Trophoblast cell (in vitro differentiated cells and primary cell): ENCODE measurements at regions not wholly inside any gene's neighbourhood (a gene's known extent, or its start where the extent isn't known, plus 50 kb on each side); places are given as distances from the start of the nearest gene placed in this dataset.
A peak's percentile ranks its signal among the peaks of the same experiment; 100 is the strongest.

ENCODE experiments used
- DNase-seq, 2 donors: peaks; one replicate each; pipeline ENCODE4 v3.0.0-alpha.2; 2016
- H2AFZ ChIP-seq: 2 replicates; pipeline ENCODE4 v1.6.1; 2013; ENCODE audit warnings: low read length, moderate library complexity, mild to moderate bottlenecking; ENCODE audit not compliant: insufficient read depth, poor library complexity
- H2AK5ac ChIP-seq: 2 replicates; pipeline ENCODE4 v1.6.1; 2013; ENCODE audit warnings: mild to moderate bottlenecking, low read length
- H2BK120ac ChIP-seq: 2 replicates; pipeline ENCODE4 v1.6.1; 2013; ENCODE audit warnings: low read length, mild to moderate bottlenecking, moderate library complexity; ENCODE audit not compliant: insufficient read depth, poor library complexity
- H2BK12ac ChIP-seq: 2 replicates; pipeline ENCODE4 v1.6.1; 2013; ENCODE audit warnings: mild to moderate bottlenecking, low read length, moderate library complexity
- H2BK5ac ChIP-seq: 2 replicates; pipeline ENCODE4 v1.6.1; 2013; ENCODE audit warnings: low read length, low read depth, moderate library complexity, mild to moderate bottlenecking; ENCODE audit not compliant: poor library complexity
- H3K14ac ChIP-seq: 2 replicates; pipeline ENCODE4 v1.6.1; 2013; ENCODE audit warnings: mild to moderate bottlenecking, low read length
- H3K18ac ChIP-seq: 2 replicates; pipeline ENCODE4 v1.6.1; 2013; ENCODE audit warnings: mild to moderate bottlenecking, low read length
- H3K23ac ChIP-seq: 2 replicates; pipeline ENCODE4 v1.6.1; 2013; ENCODE audit warnings: low read length
- H3K27ac ChIP-seq: 2 replicates; pipeline ENCODE4 v1.5.1; 2013; ENCODE audit warnings: low read depth, mild to moderate bottlenecking, inconsistent platforms, low read length, moderate library complexity
- H3K27me3 ChIP-seq: 2 replicates; pipeline ENCODE4 v1.6.1; 2013; ENCODE audit warnings: inconsistent platforms, mild to moderate bottlenecking, low read length, moderate library complexity; ENCODE audit not compliant: insufficient read depth
- H3K36me3 ChIP-seq, 2 experiments: 1 replicate in 1 of 2; 2 replicates in 1 of 2; pipeline ENCODE4 v1.6.1; 2013; ENCODE audit warnings: low read length in 2 of 2, mild to moderate bottlenecking in 2 of 2, moderate library complexity in 1 of 2; ENCODE audit not compliant: insufficient read depth in 2 of 2, control insufficient read depth in 1 of 2
- H3K4ac ChIP-seq: 2 replicates; pipeline ENCODE4 v1.6.1; 2013; ENCODE audit warnings: low read depth, mild to moderate bottlenecking, low read length, moderate library complexity
- H3K4me1 ChIP-seq, 2 experiments: 1 replicate in 1 of 2; 2 replicates in 1 of 2; pipeline ENCODE4 v1.6.1; 2013; ENCODE audit warnings: low read length in 2 of 2, mild to moderate bottlenecking in 2 of 2, moderate library complexity in 1 of 2; ENCODE audit not compliant: insufficient read depth in 2 of 2, control insufficient read depth in 1 of 2
- H3K4me2 ChIP-seq: 2 replicates; pipeline ENCODE4 v1.6.1; 2013; ENCODE audit warnings: inconsistent platforms, mild to moderate bottlenecking, low read length, moderate library complexity
- H3K4me3 ChIP-seq: 2 replicates; pipeline ENCODE4 v1.5.1; 2013; ENCODE audit warnings: mild to moderate bottlenecking, low read depth, low read length, inconsistent platforms
- H3K79me1 ChIP-seq: one replicate; pipeline ENCODE4 v1.6.1; 2013; ENCODE audit warnings: low read length
- H3K79me2 ChIP-seq: 2 replicates; pipeline ENCODE4 v1.6.1; 2013; ENCODE audit warnings: low read length, mild to moderate bottlenecking; ENCODE audit not compliant: control insufficient read depth, insufficient read depth, poor library complexity
- H3K9ac ChIP-seq: 2 replicates; pipeline ENCODE4 v1.6.1; 2013; ENCODE audit warnings: mild to moderate bottlenecking, low read length
- H3K9me3 ChIP-seq: 2 replicates; pipeline ENCODE4 v1.6.1; 2013; ENCODE audit warnings: low read depth, mild to moderate bottlenecking, control low read depth, inconsistent platforms, low read length; ENCODE audit not compliant: insufficient read depth
- H4K12ac ChIP-seq: 2 replicates; pipeline ENCODE4 v1.6.1; 2013; ENCODE audit warnings: low read depth, mild to moderate bottlenecking, low read length, moderate library complexity
- H4K8ac ChIP-seq: 2 replicates; pipeline ENCODE4 v1.6.1; 2013; ENCODE audit warnings: low read depth, mild to moderate bottlenecking, low read length, moderate library complexity
- H4K91ac ChIP-seq: one replicate; pipeline ENCODE4 v1.6.1; 2013; ENCODE audit warnings: low read depth, mild to moderate bottlenecking, low read length, moderate library complexity
- WGBS: extraction: QIAGEN DNeasy Blood & Tissue Kit; methylation state at CpG from one replicate; pipeline ENCODE4 v1.1.7; 2013; ENCODE audit warnings: missing lambda C conversion rate; ENCODE audit not compliant: insufficient read length, insufficient coverage; ENCODE audit errors: extremely low coverage; 5-methylcytosine and 5-hydroxymethylcytosine counted together

- no peaks in the 10 kb centered on the region for H3K79me1 ChIP-seq
- no CpG with 5 or more reads among the region's 3 CpGs for WGBS
- H3K27me3 ChIP-seq: no peaks in the 10 kb centered on the region
- no peak overlapping the region for H3K9ac ChIP-seq
- H2BK12ac ChIP-seq: no peak overlapping the region
- H2AK5ac ChIP-seq: no peak overlapping the region
- no peak overlapping the region for H2BK5ac ChIP-seq
- no peak overlapping the region for H3K4me3 ChIP-seq
- DNase-seq: no peak
- no peaks in the 10 kb centered on the region for H3K79me2 ChIP-seq
- no peak overlapping the region for H2AFZ ChIP-seq
- no peak overlapping the region for H4K12ac ChIP-seq
- H2BK120ac ChIP-seq: no peak overlapping the region
- H3K4ac ChIP-seq: no peak overlapping the region
- H3K4me1 ChIP-seq: no peaks in the 10 kb centered on the region
- H3K18ac ChIP-seq: no peak overlapping the region
- H4K8ac ChIP-seq: no peak overlapping the region
- H3K14ac ChIP-seq: no peak overlapping the region
- H3K36me3 ChIP-seq: no peaks in the 10 kb centered on the region
- no peaks in the 10 kb centered on the region for H3K9me3 ChIP-seq
- no peak overlapping the region for H4K91ac ChIP-seq
- no peak overlapping the region for H3K27ac ChIP-seq
- no peak overlapping the region for H3K4me2 ChIP-seq
- no peak overlapping the region for H3K23ac ChIP-seq
Observed at GRCh38 chr3:150041877-150042276, 71.2 kb upstream of the PFN2 start.

- Histone ChIP-seq H3K4me1 (no peaks in the 10 kb centered on the region), H3K79me2 (no peaks in the 10 kb centered on the region), H3K79me1 (no peaks in the 10 kb centered on the region), H3K27me3 (no peaks in the 10 kb centered on the region), H4K12ac (no peak overlapping the region), H3K23ac (no peak overlapping the region), H3K9me3 (no peaks in the 10 kb centered on the region), H2BK5ac (no peak overlapping the region), H2AFZ (no peak overlapping the region), H3K9ac (no peak overlapping the region), H4K8ac (no peak overlapping the region), H3K4ac (no peak overlapping the region), H3K4me2 (no peak overlapping the region), H2BK120ac (no peak overlapping the region), H2BK12ac (no peak overlapping the region), H3K27ac (no peak overlapping the region), H3K36me3 (no peaks in the 10 kb centered on the region), H2AK5ac (no peak overlapping the region), H3K18ac (no peak overlapping the region), H3K14ac (no peak overlapping the region), H3K4me3 (no peak overlapping the region), H4K91ac (no peak overlapping the region)
- WGBS: no CpG with 5 or more reads among the region's 4 CpGs
- DNase-seq: no peak
Observed at GRCh38 chr3:150040097-150040496, 69.4 kb upstream of the PFN2 start.

GRCh38 chr3:150038830-150039229 is 68.1 kb upstream of the PFN2 start:
- H3K4me3 ChIP-seq: no peak overlapping the region
- no peak overlapping the region for H2AFZ ChIP-seq
- no peak overlapping the region for H3K14ac ChIP-seq
- H3K4ac ChIP-seq: no peak overlapping the region
- H3K27me3 ChIP-seq: no peaks in the 10 kb centered on the region
- no peaks in the 10 kb centered on the region for H3K9me3 ChIP-seq
- H2BK120ac ChIP-seq: no peak overlapping the region
- no peak overlapping the region for H2AK5ac ChIP-seq
- no peak overlapping the region for H4K8ac ChIP-seq
- no peak overlapping the region for H3K4me2 ChIP-seq
- no peak overlapping the region for H4K12ac ChIP-seq
- no peaks in the 10 kb centered on the region for H3K4me1 ChIP-seq
- no peak overlapping the region for H2BK12ac ChIP-seq
- H3K36me3 ChIP-seq: no peaks in the 10 kb centered on the region
- no peak overlapping the region for H3K9ac ChIP-seq
- no peak overlapping the region for H3K18ac ChIP-seq
- no peak overlapping the region for H2BK5ac ChIP-seq
- H3K23ac ChIP-seq: no peak overlapping the region
- H3K79me1 ChIP-seq: no peaks in the 10 kb centered on the region
- no CpG with 5 or more reads among the region's 6 CpGs for WGBS
- H3K27ac ChIP-seq: no peak overlapping the region
- no peaks in the 10 kb centered on the region for H3K79me2 ChIP-seq
- H4K91ac ChIP-seq: no peak overlapping the region
- peak; percentile 60 to 65 for DNase-seq

GRCh38 chr3:150036780-150037179 is 66.1 kb upstream of the PFN2 start:
- Histone ChIP-seq H2AK5ac (no peak overlapping the region), H3K79me1 (no peaks in the 10 kb centered on the region), H3K27me3 (no peaks in the 10 kb centered on the region), H3K4me2 (no peak overlapping the region), H2BK5ac (no peak overlapping the region), H3K14ac (no peak overlapping the region), H4K12ac (no peak overlapping the region), H3K79me2 (no peaks in the 10 kb centered on the region), H3K4me3 (no peak overlapping the region), H3K36me3 (no peaks in the 10 kb centered on the region), H3K9ac (no peak overlapping the region), H4K8ac (no peak overlapping the region), H3K4ac (no peak overlapping the region), H3K18ac (no peak overlapping the region), H3K23ac (no peak overlapping the region), H2AFZ (no peak overlapping the region), H3K27ac (no peak overlapping the region), H3K4me1 (no peaks in the 10 kb centered on the region), H2BK12ac (no peak overlapping the region), H4K91ac (no peak overlapping the region), H2BK120ac (no peak overlapping the region), H3K9me3 (no peaks in the 10 kb centered on the region)
- no CpG with 5 or more reads among the region's 5 CpGs for WGBS
- DNase-seq: no peak
